GM12872 (cell line): ENCODE measurements at regions not wholly inside any gene's neighbourhood (a gene's known extent, or its start where the extent isn't known, plus 50 kb on each side); places are given as distances from the start of the nearest gene placed in this dataset.

Experiments used
- TF ChIP-seq, protein P1 (sequence below): IDR thresholded peaks from 3 replicates; pipeline ENCODE4 v1.5.1; 2011; ENCODE audit warnings: low read depth, mild to moderate bottlenecking, low read length, moderate library complexity; ENCODE audit not compliant: insufficient read depth

DNA sequence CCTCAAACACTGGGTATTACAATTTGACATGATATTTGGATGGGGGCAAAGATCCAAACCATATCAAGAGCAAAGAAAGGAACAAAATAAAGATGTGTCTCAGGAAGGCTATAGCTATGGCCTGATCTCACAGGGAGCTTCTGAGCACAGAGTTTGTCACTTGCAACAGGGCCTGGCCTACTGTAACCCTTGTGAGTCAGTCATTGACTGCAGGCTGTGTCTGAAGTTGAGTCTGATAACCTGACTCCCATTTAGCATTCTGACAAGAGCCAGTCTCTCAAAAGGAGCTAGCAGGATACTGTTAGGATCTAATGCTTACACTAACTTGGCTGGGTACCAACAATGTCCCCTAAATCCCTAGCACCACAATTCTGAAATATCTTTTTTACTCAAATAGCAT, 612.5 kb upstream of the TECRL start:
- TF ChIP-seq, protein P1, sequence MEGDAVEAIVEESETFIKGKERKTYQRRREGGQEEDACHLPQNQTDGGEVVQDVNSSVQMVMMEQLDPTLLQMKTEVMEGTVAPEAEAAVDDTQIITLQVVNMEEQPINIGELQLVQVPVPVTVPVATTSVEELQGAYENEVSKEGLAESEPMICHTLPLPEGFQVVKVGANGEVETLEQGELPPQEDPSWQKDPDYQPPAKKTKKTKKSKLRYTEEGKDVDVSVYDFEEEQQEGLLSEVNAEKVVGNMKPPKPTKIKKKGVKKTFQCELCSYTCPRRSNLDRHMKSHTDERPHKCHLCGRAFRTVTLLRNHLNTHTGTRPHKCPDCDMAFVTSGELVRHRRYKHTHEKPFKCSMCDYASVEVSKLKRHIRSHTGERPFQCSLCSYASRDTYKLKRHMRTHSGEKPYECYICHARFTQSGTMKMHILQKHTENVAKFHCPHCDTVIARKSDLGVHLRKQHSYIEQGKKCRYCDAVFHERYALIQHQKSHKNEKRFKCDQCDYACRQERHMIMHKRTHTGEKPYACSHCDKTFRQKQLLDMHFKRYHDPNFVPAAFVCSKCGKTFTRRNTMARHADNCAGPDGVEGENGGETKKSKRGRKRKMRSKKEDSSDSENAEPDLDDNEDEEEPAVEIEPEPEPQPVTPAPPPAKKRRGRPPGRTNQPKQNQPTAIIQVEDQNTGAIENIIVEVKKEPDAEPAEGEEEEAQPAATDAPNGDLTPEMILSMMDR, result no peak

GRCh38 chr4:65021149-65021548, 611.9 kb upstream of the TECRL start:
- TF ChIP-seq, protein P1, result no peak

DNA sequence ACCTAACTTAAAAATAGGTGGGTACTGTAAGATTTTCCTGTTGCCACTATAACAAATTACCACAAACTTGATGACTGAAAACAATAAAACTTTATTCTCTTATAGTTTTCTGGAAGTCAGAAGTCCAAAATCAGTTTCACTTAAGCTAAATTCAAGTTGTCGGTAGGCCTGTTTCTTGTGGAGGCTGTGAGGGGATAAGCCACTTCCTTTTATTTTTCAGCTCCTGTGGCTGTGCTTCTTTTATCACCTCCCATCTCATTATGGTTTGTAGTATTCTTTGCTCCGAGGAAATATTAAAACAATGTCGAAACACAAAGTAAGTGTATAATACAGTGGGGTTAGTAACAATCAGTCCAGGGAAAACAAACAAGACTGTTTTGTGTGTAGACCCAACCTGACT, 610.5 kb upstream of the TECRL start:
- TF ChIP-seq, protein P1, result no peak

DNA sequence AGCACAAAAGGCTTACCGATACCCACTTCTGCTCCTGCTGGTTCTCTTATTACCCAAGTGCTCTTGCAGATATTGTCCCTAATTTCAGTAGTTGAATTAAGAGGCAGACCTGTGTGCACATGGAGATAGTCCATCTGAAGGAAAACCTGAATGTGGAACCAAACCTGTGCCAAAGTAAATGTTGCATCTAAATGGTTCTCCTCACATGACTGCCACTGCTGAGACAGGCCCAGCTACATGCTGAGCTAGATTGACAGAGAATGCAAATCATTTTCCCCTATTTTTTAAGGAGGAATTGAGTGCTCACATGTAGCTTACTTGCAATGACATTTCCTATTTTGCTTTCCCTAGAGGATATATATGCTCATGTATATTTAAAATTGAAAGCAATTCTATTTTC, 609.1 kb upstream of the TECRL start:
- TF ChIP-seq, protein P1, result no peak

DNA sequence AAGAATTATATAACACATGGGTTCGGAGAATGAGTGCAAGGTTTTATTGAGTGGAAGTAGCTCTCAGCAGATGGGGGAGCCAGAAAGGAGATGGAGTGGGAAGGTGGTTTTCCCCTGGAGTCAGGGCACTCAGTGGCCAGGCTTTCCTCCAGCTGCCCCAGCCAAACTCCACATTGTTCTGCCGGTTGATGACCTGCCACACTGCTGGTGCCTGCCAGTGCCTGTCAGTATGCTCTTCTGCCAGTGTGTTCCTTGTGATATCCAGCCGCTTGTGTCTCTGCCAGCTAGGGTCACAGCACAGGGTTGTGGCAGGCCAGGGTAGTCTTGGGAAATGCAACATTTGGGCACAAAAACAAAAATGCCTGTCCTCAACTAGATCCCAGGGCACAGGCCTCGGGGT, 604.8 kb upstream of the TECRL start:
- TF ChIP-seq, protein P1, result no peak

DNA sequence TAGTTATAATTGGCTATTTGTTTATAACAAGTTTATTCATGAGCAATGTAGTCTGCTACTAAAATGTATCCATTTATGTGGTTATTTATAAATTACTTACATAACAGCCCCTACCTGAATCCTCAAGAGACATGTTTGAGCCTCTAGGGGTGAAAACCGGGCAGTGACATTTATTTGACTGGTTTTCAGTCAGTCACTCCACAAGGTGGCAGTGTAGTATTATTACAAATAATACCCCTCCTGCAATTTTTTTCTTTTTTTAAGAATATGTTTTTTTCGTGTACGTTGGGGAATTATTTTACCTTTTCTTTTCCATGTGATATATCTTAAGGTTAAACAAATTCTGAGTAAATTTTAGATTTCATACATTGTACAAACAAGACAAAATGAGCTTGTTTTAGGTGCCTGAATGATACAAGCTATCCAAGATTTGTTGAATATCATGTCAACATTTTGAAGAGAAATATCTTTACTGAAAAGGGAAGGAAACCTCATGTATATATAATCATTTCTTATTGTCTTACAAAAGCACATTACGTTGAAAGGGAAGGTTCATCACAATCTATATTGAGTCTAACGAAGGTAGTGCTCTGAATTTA, 598.7 kb upstream of the TECRL start:
- TF ChIP-seq, protein P1, result peak; percentile 35; the same call in 1 of the 3 replicates

DNA sequence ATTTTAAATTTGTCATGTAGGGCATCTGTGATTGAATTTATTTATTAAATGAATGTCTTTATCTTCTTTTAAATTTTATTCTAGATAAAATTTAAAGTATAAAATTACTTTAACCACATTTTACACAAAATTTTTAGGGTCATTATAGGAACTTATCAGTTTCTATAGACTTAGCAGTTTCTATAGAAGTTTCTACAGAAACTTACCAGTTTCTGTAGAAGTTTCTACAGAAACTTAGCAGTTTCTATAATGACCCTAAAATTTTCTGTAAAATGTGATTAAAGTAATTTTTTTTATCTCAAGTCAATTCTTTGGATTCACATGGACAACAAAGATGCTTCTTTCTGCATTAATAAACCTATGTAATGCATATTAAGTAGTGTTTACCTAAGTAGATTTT, 565.9 kb upstream of the TECRL start:
- TF ChIP-seq, protein P1, result no peak
